ENCODE measurements at regions not wholly inside any gene's neighbourhood (a gene's known extent, or its start where the extent isn't known, plus 50 kb on each side); places are given as distances from the start of the nearest gene placed in this dataset.
"Not testable (repeated sequence)": the region's sequence is repeated elsewhere in the genome, so short reads cannot be mapped to it uniquely, and the experiment has no call there.

DNA sequence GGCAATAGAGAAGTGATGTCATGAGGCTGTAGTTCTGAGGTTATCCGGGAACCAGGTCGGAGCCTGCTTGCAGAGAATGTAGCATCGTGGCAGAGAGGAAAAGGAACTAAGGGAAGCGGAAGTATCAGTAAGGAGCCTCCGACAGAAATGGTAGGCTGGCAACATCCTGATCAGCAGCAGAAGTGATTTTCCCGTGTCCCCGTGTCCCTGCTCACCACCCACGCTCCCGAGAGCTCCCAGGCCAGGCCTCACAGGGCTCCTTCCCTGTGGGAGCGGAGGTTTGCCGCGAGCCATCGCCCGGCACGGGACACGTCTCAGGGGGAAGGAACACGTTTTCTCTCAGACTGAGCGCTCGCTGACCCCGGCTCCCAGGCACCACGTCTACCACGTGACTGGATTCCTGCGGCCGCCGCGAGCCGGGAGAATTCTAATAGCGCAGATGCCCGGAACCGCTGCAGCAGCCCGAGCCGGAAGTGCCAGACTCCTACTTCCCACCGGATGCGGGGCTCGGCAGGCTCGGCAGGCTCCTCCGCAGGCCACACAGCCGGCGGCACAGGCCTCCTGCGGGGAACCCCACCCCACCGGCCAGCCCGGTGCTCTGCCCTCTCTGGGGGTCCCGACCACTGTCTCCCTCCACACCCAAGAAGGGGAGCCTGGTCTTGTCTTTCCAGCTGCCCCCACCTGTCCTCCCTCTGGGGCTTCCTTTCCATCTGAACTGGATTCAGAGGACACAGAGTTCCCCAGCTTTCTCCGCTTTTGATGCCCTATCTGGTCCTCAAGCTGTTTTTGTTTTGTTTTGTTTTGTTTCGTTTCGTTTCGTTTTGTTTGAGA is 99.3 kb downstream of the BDH1 start (continued):
- TF ChIP-seq, protein P1, sequence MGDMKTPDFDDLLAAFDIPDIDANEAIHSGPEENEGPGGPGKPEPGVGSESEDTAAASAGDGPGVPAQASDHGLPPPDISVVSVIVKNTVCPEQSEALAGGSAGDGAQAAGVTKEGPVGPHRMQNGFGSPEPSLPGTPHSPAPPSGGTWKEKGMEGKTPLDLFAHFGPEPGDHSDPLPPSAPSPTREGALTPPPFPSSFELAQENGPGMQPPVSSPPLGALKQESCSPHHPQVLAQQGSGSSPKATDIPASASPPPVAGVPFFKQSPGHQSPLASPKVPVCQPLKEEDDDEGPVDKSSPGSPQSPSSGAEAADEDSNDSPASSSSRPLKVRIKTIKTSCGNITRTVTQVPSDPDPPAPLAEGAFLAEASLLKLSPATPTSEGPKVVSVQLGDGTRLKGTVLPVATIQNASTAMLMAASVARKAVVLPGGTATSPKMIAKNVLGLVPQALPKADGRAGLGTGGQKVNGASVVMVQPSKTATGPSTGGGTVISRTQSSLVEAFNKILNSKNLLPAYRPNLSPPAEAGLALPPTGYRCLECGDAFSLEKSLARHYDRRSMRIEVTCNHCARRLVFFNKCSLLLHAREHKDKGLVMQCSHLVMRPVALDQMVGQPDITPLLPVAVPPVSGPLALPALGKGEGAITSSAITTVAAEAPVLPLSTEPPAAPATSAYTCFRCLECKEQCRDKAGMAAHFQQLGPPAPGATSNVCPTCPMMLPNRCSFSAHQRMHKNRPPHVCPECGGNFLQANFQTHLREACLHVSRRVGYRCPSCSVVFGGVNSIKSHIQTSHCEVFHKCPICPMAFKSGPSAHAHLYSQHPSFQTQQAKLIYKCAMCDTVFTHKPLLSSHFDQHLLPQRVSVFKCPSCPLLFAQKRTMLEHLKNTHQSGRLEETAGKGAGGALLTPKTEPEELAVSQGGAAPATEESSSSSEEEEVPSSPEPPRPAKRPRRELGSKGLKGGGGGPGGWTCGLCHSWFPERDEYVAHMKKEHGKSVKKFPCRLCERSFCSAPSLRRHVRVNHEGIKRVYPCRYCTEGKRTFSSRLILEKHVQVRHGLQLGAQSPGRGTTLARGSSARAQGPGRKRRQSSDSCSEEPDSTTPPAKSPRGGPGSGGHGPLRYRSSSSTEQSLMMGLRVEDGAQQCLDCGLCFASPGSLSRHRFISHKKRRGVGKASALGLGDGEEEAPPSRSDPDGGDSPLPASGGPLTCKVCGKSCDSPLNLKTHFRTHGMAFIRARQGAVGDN (IDR thresholded peaks at IDR 0.05) = peak; percentile 62; the same call in 1 of the 2 replicates
- 0 out of 2 replicates have a peak, but pooled peaks have one; percentile 56 for TF ChIP-seq SMARCA5 (IDR thresholded peaks at IDR 0.05)
- TF ChIP-seq ZBED1 (IDR thresholded peaks at IDR 0.05; ENCODE audit: borderline replicate concordance) = 0 out of 2 replicates have a peak, but pooled peaks have one; percentile 70
- TF ChIP-seq DPF2 (IDR thresholded peaks at IDR 0.05) = 0 out of 2 replicates have a peak, but pooled peaks have one; percentile 31
- TF ChIP-seq IKZF2 (IDR thresholded peaks at IDR 0.05) = peak; percentile 66 to 74; a peak in 3 of 4 replicates

DNA sequence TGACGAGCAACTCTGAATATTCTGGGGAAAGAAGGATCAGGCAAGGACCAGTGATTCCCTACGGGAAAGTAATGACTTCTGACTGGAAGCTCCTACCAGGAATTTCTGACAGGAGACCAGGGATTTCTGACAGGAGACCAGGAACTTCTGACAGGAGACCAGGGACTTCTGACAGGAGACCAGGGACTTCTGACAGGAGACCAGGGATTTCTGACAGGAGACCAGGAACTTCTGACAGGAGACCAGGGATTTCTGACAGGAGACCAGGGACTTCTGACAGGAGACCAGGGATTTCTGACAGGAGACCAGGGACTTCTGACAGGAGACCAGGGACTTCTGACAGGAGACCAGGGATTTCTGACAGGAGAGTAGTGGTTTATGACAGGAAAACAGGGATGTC is 100.9 kb downstream of the BDH1 start:
- CTCF ChIA-PET = interaction anchor here (0.9 to 4.9 kb wide), 7 partner anchors 34 to 203 kb away, joined by 3 to 98 read pairs (median 4); no protein-coding TSS in a partner anchor
- H3K79me2 ChIP-seq (ENCODE audit: control insufficient read depth, insufficient read depth, low read length); FAIRE-seq; DNase-seq (ENCODE audit: low read depth, low spot score); H3K9ac ChIP-seq (ENCODE audit: control insufficient read depth, insufficient read depth, low read length); H2AFZ ChIP-seq (ENCODE audit: control insufficient read depth, low read depth, low read length); H4K20me1 ChIP-seq (ENCODE audit: control insufficient read depth, insufficient read depth); H3K9me3 ChIP-seq (replicated peaks; ENCODE audit: control insufficient read depth, insufficient read depth, low read length); H3K27me3 ChIP-seq (replicated peaks in 1 of 2; ENCODE audit: control insufficient read depth in 2 of 2, insufficient read depth in 2 of 2, low read length in 1 of 2); H3K4me3 ChIP-seq; H3K4me2 ChIP-seq (ENCODE audit: control insufficient read depth, insufficient read depth); H3K36me3 ChIP-seq (ENCODE audit: control insufficient read depth in 2 of 2, insufficient read depth in 2 of 2, low read length in 1 of 2); H3K4me1 ChIP-seq (ENCODE audit: control insufficient read depth, insufficient read depth, low read length); H3K27ac ChIP-seq (ENCODE audit: control insufficient read depth, insufficient read depth); BruUV-seq (replicated peaks); POLR2A ChIA-PET; ATAC-seq: not testable (repeated sequence)
- WGBS (ENCODE audit: insufficient coverage, insufficient replicate concordance, low lambda C conversion rate, missing lambda C conversion rate) = 94% methylated on average over 2 of the region's 2 CpGs
- RAD21 ChIA-PET (ENCODE audit: unreplicated experiment) = interaction anchor here (0.6 to 2.3 kb wide), 8 partner anchors 41 to 612 kb away, joined by 3 to 54 read pairs (median 5); no protein-coding TSS in a partner anchor
- in situ Hi-C loops (cut with MboI) = loop anchor here (5.0 kb wide), 1 partner anchor 193 kb away; no protein-coding TSS in a partner anchor
- intact Hi-C loops (cut with micrococcal nuclease; ENCODE audit: unreplicated experiment) = loop anchor here (2.0 to 10.0 kb wide), 4 partner anchors 60 to 230 kb away; partner anchors contain the start of gene DLG1
- SMC1A ChIA-PET (ENCODE audit: uncharacterized antibody, unreplicated experiment) = interaction anchor here (0.7 to 2.9 kb wide), 7 partner anchors 119 to 233 kb away, joined by 3 to 52 read pairs (median 6); no protein-coding TSS in a partner anchor

Measured in GM12878 (cell line).